ENCODE measurements at regions not wholly inside any gene's neighbourhood (a gene's known extent, or its start where the extent isn't known, plus 50 kb on each side); places are given as distances from the start of the nearest gene placed in this dataset.

DNA sequence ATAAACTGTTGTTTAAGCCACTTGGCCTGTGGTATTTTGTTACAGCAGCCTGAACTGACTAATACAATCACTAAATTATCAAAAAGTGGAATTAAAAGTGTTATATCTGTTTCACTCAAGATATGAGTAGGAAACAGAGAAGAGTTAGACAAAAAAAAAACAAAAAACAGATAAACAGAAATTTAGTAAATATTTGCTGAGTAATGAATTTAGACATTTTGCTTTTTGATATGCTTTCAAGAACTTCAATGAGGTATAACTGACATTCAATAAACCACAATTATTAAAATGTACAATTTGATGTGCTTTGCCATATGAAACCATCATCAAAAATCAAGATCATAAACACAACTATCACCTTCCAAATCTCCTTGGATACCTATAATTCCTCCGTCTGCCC, 369.2 kb downstream of the PAX1 start:
- TF ChIP-seq, protein P1, sequence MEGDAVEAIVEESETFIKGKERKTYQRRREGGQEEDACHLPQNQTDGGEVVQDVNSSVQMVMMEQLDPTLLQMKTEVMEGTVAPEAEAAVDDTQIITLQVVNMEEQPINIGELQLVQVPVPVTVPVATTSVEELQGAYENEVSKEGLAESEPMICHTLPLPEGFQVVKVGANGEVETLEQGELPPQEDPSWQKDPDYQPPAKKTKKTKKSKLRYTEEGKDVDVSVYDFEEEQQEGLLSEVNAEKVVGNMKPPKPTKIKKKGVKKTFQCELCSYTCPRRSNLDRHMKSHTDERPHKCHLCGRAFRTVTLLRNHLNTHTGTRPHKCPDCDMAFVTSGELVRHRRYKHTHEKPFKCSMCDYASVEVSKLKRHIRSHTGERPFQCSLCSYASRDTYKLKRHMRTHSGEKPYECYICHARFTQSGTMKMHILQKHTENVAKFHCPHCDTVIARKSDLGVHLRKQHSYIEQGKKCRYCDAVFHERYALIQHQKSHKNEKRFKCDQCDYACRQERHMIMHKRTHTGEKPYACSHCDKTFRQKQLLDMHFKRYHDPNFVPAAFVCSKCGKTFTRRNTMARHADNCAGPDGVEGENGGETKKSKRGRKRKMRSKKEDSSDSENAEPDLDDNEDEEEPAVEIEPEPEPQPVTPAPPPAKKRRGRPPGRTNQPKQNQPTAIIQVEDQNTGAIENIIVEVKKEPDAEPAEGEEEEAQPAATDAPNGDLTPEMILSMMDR (IDR thresholded peaks at IDR 0.05; ENCODE audit: insufficient read depth, low read length) = no peak
- no peak for TF ChIP-seq POLR2AphosphoS5 (IDR thresholded peaks at IDR 0.05; ENCODE audit: low read depth)
- TF ChIP-seq, protein P2, sequence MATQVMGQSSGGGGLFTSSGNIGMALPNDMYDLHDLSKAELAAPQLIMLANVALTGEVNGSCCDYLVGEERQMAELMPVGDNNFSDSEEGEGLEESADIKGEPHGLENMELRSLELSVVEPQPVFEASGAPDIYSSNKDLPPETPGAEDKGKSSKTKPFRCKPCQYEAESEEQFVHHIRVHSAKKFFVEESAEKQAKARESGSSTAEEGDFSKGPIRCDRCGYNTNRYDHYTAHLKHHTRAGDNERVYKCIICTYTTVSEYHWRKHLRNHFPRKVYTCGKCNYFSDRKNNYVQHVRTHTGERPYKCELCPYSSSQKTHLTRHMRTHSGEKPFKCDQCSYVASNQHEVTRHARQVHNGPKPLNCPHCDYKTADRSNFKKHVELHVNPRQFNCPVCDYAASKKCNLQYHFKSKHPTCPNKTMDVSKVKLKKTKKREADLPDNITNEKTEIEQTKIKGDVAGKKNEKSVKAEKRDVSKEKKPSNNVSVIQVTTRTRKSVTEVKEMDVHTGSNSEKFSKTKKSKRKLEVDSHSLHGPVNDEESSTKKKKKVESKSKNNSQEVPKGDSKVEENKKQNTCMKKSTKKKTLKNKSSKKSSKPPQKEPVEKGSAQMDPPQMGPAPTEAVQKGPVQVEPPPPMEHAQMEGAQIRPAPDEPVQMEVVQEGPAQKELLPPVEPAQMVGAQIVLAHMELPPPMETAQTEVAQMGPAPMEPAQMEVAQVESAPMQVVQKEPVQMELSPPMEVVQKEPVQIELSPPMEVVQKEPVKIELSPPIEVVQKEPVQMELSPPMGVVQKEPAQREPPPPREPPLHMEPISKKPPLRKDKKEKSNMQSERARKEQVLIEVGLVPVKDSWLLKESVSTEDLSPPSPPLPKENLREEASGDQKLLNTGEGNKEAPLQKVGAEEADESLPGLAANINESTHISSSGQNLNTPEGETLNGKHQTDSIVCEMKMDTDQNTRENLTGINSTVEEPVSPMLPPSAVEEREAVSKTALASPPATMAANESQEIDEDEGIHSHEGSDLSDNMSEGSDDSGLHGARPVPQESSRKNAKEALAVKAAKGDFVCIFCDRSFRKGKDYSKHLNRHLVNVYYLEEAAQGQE (IDR thresholded peaks at IDR 0.05; ENCODE audit: insufficient replicate concordance, low read depth) = no peak
- TF ChIP-seq GABPA (IDR thresholded peaks at IDR 0.05; ENCODE audit: low read depth) = no peak

Data from HL-60 (cell line).